ENCODE measurements at regions not wholly inside any gene's neighbourhood (a gene's known extent, or its start where the extent isn't known, plus 50 kb on each side); places are given as distances from the start of the nearest gene placed in this dataset.
"Not testable (repeated sequence)": the region's sequence is repeated elsewhere in the genome, so short reads cannot be mapped to it uniquely, and the experiment has no call there.

DNA sequence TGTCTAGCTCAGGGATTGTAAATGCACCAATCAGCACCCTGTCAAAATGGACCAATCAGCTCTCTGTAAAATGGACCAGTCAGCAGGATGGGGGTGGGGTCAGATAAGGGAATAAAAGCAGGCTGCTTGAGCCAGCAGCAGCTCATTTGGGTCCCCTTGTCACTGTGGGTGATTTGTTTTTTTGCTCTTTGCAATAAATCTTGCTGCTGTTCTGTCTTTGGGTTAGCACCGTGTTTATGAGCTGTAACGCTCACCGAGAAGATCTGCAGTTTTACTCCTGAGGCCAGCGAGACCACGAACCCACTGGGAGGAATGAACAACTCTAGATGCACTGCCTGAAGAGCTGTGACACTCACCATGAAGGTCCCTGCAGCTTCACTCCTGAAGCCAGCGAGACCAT, 134.1 kb upstream of the LMNTD1 start:
- no peak overlapping the region for H3K27ac ChIP-seq
- TF ChIP-seq, protein P1, sequence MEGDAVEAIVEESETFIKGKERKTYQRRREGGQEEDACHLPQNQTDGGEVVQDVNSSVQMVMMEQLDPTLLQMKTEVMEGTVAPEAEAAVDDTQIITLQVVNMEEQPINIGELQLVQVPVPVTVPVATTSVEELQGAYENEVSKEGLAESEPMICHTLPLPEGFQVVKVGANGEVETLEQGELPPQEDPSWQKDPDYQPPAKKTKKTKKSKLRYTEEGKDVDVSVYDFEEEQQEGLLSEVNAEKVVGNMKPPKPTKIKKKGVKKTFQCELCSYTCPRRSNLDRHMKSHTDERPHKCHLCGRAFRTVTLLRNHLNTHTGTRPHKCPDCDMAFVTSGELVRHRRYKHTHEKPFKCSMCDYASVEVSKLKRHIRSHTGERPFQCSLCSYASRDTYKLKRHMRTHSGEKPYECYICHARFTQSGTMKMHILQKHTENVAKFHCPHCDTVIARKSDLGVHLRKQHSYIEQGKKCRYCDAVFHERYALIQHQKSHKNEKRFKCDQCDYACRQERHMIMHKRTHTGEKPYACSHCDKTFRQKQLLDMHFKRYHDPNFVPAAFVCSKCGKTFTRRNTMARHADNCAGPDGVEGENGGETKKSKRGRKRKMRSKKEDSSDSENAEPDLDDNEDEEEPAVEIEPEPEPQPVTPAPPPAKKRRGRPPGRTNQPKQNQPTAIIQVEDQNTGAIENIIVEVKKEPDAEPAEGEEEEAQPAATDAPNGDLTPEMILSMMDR (conservative IDR thresholded peaks at IDR 0.05) = no peak
- TF ChIP-seq ZFX (IDR thresholded peaks at IDR 0.05) = no peak

DNA sequence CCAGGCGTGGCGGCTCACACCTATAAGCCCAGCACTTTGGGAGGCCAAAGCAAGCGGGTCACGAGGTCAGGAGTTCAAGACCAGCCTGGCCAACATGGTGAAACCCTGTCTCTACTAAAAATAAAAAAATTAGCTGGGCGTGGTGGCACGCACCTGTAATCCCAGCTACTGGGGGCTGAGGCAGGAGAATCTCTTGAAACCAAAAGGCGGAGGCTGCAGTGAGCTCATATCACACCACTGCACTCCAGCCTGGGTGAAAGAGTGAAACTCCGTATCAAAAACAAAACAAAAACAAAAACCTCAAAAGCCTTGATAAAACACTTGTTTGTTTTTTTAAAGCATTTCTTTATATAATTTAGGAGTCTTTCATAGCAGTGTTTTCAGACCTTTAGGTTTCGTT, 135.8 kb upstream of the LMNTD1 start:
- not testable (repeated sequence) for H3K27ac ChIP-seq

DNA sequence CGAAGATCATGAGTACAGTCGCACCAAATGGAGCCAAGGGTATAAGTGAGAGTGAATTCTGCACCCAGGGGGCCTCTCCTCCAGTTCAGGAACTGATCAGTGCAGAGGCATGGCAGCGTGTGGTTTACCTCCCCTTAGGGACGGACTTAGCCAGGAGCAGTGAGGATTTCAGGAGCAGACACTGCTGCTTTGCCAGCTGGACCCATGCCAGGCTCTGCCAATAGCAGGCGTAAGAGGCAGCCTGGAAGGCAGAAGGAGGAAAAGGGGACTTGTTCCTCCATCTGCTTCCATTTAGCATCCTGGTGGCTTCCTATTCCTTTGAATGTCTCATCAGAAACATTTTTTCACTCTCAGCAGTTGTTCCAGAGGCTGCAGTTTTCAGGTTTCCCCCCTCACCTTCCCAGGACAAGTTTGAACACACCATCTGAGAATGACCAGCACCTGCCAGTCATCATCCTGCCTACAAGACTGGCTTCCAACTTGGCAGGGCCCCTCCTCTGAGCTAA, 137.0 kb upstream of the LMNTD1 start:
- no peak for TF ChIP-seq ZFX (IDR thresholded peaks at IDR 0.05)
- TF ChIP-seq, protein P1 (conservative IDR thresholded peaks at IDR 0.05) = no peak
- no peak overlapping the region for H3K27ac ChIP-seq

DNA sequence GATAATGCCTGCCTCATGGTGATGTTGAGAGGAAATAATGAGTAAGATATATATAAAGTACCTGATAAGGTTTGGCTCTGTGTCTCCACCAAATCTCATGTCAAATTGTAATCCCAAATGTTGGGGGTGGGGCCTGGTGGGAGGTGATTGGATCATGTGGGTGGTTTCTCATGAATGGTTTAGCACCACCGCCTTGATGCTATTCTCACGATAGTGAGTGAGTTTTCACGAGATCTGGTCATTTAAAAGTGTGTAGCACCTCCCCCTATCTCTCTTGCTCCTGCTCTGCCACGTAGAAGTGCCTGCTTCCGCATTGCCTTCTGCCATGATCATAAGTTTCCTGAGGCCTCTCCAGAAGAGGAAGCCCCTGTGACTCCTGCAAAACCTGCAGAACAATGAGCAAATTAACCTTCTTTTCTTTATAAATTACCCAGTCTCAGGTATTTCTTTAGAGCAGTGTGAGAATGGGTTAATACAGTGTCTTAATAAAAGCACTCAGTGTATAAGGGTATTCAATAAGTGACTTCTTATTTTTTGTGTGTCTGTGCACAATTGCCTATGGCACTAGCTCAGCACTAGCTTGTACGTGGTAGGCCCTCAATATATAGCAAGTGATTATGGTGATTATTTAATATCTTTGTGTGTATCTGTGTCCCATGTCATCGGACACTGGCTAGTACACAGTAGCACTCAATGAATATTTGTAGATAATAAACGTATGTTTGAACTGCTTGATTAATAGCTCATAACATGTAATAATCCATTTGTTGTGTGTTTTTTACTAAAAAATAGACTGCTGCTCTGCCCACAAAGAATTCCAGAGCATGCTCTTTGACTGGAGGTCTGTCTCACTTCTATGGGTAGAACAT, 138.1 kb upstream of the LMNTD1 start:
- TF ChIP-seq, protein P1 (conservative IDR thresholded peaks at IDR 0.05) = no peak
- TF ChIP-seq ZFX (IDR thresholded peaks at IDR 0.05) = no peak
- H3K27ac ChIP-seq = no peak overlapping the region

- H3K27ac ChIP-seq = no peak overlapping the region
- TF ChIP-seq ZFX (IDR thresholded peaks at IDR 0.05) = no peak
- TF ChIP-seq, protein P1 (conservative IDR thresholded peaks at IDR 0.05) = no peak
Observed at GRCh38 chr12:25691865-25692114, 138.7 kb upstream of the LMNTD1 start.

- TF ChIP-seq, protein P1 (conservative IDR thresholded peaks at IDR 0.05) = no peak
- TF ChIP-seq ZFX (IDR thresholded peaks at IDR 0.05) = no peak
- H3K27ac ChIP-seq = no peak overlapping the region
Observed at GRCh38 chr12:25692115-25693035, 139.3 kb upstream of the LMNTD1 start.

GRCh38 chr12:25694072-25694471, 141.0 kb upstream of the LMNTD1 start:
- TF ChIP-seq, protein P1 (conservative IDR thresholded peaks at IDR 0.05) = no peak
- no peak overlapping the region for H3K27ac ChIP-seq

Measured in C4-2B (cell line).